Chondrocyte (in vitro differentiated cells): ENCODE measurements at regions not wholly inside any gene's neighbourhood (a gene's known extent, or its start where the extent isn't known, plus 50 kb on each side); places are given as distances from the start of the nearest gene placed in this dataset.

Experiments used
- DNase-seq: peaks from one replicate; pipeline ENCODE4 v3.0.0; 2021; ENCODE audit warnings: mixed read lengths, low spot score
- H3K27ac Mint-ChIP-seq: one replicate; pipeline ENCODE4 v1.8.0; 2021; ENCODE audit warnings: mild to moderate bottlenecking, moderate library complexity, mixed read lengths; ENCODE audit not compliant: unreplicated experiment
- H3K27me3 Mint-ChIP-seq: 2 replicates; pipeline ENCODE4 v1.8.0; 2021; ENCODE audit warnings: low read depth, mixed read lengths
- H3K36me3 Mint-ChIP-seq: 2 replicates; pipeline ENCODE4 v1.8.0; 2021; ENCODE audit warnings: low read depth, mixed read lengths
- H3K4me1 Mint-ChIP-seq: 2 replicates; pipeline ENCODE4 v1.8.0; 2021; ENCODE audit warnings: low read depth, mild to moderate bottlenecking, mixed read lengths
- H3K4me3 Mint-ChIP-seq: one replicate; pipeline ENCODE4 v1.8.0; 2021; ENCODE audit warnings: mild to moderate bottlenecking, moderate library complexity, mixed read lengths; ENCODE audit not compliant: unreplicated experiment
- H3K9me3 Mint-ChIP-seq: 2 replicates; pipeline ENCODE4 v1.8.0; 2021; ENCODE audit warnings: low read depth, mixed read lengths
- CTCF ChIP-seq: fragments of 200-600 bp; sonication (generic); IDR thresholded peaks from 2 replicates; pipeline ENCODE4 v1.5.0; 2021; ENCODE audit warnings: antibody characterized with exemption, mild to moderate bottlenecking, moderate library complexity

GRCh38 chr12:82058197-82058596 lies 299.0 kb upstream of the PPFIA2 start:
- H3K9me3 Mint-ChIP-seq, result no peaks in the 10 kb centered on the region
- H3K4me1 Mint-ChIP-seq, result no peaks in the 10 kb centered on the region
- peaks cover 2% of the 10 kb centered on the region for H3K27me3 Mint-ChIP-seq
- H3K36me3 Mint-ChIP-seq, result no peaks in the 10 kb centered on the region
- H3K27ac Mint-ChIP-seq, result no peak overlapping the region
- no peak for TF ChIP-seq CTCF
- no peak overlapping the region for H3K4me3 Mint-ChIP-seq
- DNase-seq, result no peak

- TF ChIP-seq CTCF, result no peak
- H3K27me3 Mint-ChIP-seq, result peaks cover 2% of the 10 kb centered on the region
- no peaks in the 10 kb centered on the region for H3K36me3 Mint-ChIP-seq
- no peaks in the 10 kb centered on the region for H3K4me1 Mint-ChIP-seq
- H3K9me3 Mint-ChIP-seq, result no peaks in the 10 kb centered on the region
- H3K4me3 Mint-ChIP-seq, result no peak overlapping the region
- no peak overlapping the region for H3K27ac Mint-ChIP-seq
- no peak for DNase-seq
Observed at GRCh38 chr12:82057770-82058169, 298.6 kb upstream of the PPFIA2 start.

GRCh38 chr12:82055391-82055790 lies 296.2 kb upstream of the PPFIA2 start:
- no peak for DNase-seq
- Mint-ChIP-seq H3K27ac (no peak overlapping the region), H3K36me3 (no peaks in the 10 kb centered on the region), H3K4me3 (no peak overlapping the region), H3K27me3 (peaks cover 2% of the 10 kb centered on the region), H3K4me1 (no peaks in the 10 kb centered on the region), H3K9me3 (no peaks in the 10 kb centered on the region)
- no peak for TF ChIP-seq CTCF

- H3K4me3 Mint-ChIP-seq, result no peak overlapping the region
- no peak overlapping the region for H3K27ac Mint-ChIP-seq
- H3K36me3 Mint-ChIP-seq, result no peaks in the 10 kb centered on the region
- peaks cover 7% of the 10 kb centered on the region for H3K9me3 Mint-ChIP-seq
- no peaks in the 10 kb centered on the region for H3K4me1 Mint-ChIP-seq
- TF ChIP-seq CTCF, result no peak
- DNase-seq, result no peak
- peaks cover 2% of the 10 kb centered on the region for H3K27me3 Mint-ChIP-seq
Observed at GRCh38 chr12:82054566-82054965, 295.4 kb upstream of the PPFIA2 start.

GRCh38 chr12:82047446-82047845 lies 288.3 kb upstream of the PPFIA2 start:
- TF ChIP-seq CTCF, result no peak
- H3K4me3 Mint-ChIP-seq, result no peak overlapping the region
- H3K36me3 Mint-ChIP-seq, result no peaks in the 10 kb centered on the region
- peaks cover 2% of the 10 kb centered on the region for H3K27me3 Mint-ChIP-seq
- H3K9me3 Mint-ChIP-seq, result peaks cover 14% of the 10 kb centered on the region
- DNase-seq, result no peak
- no peaks in the 10 kb centered on the region for H3K4me1 Mint-ChIP-seq
- no peak overlapping the region for H3K27ac Mint-ChIP-seq
